HG02885 (cell line): ENCODE measurements at regions not wholly inside any gene's neighbourhood (a gene's known extent, or its start where the extent isn't known, plus 50 kb on each side); places are given as distances from the start of the nearest gene placed in this dataset.
"Not testable (repeated sequence)": the region's sequence is repeated elsewhere in the genome, so short reads cannot be mapped to it uniquely, and the experiment has no call there.

ENCODE experiments used
- ATAC-seq: cut with Tn5 transposase; IDR thresholded peaks from one replicate; pipeline ENCODE4 v1.9.1; 2021; ENCODE audit warnings: mild to moderate bottlenecking; ENCODE audit not compliant: unreplicated experiment, poor library complexity

GRCh38 chrX:108896349-108896748, 160.0 kb upstream of the IRS4 start:
- ATAC-seq, result not testable (repeated sequence)

GRCh38 chrX:108892501-108892900, 156.1 kb upstream of the IRS4 start:
- ATAC-seq, result no peak

- no peak for ATAC-seq
Observed at GRCh38 chrX:108875548-108875947, 139.2 kb upstream of the IRS4 start.

GRCh38 chrX:108843039-108843438, 106.7 kb upstream of the IRS4 start:
- ATAC-seq, result not testable (repeated sequence)

GRCh38 chrX:108833993-108834392, 97.6 kb upstream of the IRS4 start:
- ATAC-seq, result no peak

- no peak for ATAC-seq
Observed at GRCh38 chrX:108811891-108812290, 75.5 kb upstream of the IRS4 start.

- no peak for ATAC-seq
Observed at GRCh38 chrX:108795240-108795639, 58.9 kb upstream of the IRS4 start.
